Heart right ventricle (tissue), 16 donors: ENCODE measurements at regions not wholly inside any gene's neighbourhood (a gene's known extent, or its start where the extent isn't known, plus 50 kb on each side); places are given as distances from the start of the nearest gene placed in this dataset.

Experiments used
- ATAC-seq, 8 donors: fragments of 200-7000 bp; cut with Tn5 transposase; one replicate each; pipeline ENCODE4 v1.9.1; 2020; ENCODE audit warnings: mild to moderate bottlenecking in 8 of 8, moderate library complexity in 8 of 8, moderate number of reproducible peaks in 1 of 8
- DNase-seq, 2 donors: peaks; one replicate each; pipeline ENCODE4 v3.0.0-alpha.2; 2020
- H3K27ac ChIP-seq, 10 donors: fragments of 200-600 bp; sonication (generic) in 2 of 10; one replicate each; pipeline versions ENCODE4 v1.5.0 to v1.8.0; 2020 to 2022; ENCODE audit warnings: mild to moderate bottlenecking in 3 of 10
- H3K27me3 ChIP-seq, 7 donors: fragments of 200-600 bp; one replicate each; pipeline ENCODE4 v1.8.0; 2021 to 2022; ENCODE audit warnings: mild to moderate bottlenecking in 2 of 7
- H3K36me3 ChIP-seq, 9 donors: fragments of 200-600 bp; sonication (generic) in 1 of 9; one replicate each; pipeline versions ENCODE4 v1.5.0 to v1.8.0; 2020 to 2022; ENCODE audit warnings: mild to moderate bottlenecking in 2 of 9
- H3K4me1 ChIP-seq, 9 donors: fragments of 200-600 bp; sonication (generic) in 1 of 9; one replicate each; pipeline versions ENCODE4 v1.5.0 to v1.8.0; 2020 to 2022; ENCODE audit warnings: mild to moderate bottlenecking in 4 of 9
- H3K4me3 ChIP-seq, 10 donors: fragments of 200-600 bp; sonication (generic) in 2 of 10; one replicate each; pipeline versions ENCODE4 v1.5.0 to v1.8.0; 2020 to 2022; ENCODE audit warnings: mild to moderate bottlenecking in 7 of 10, moderate library complexity in 2 of 10
- H3K9me3 ChIP-seq, 11 donors: fragments of 200-600 bp in 10 of 11; sonication (generic) in 2 of 11; one replicate each; pipeline versions ENCODE4 v1.5.0 to v1.8.0; 2013 to 2022; ENCODE audit warnings: mild to moderate bottlenecking in 2 of 11, control low read depth in 1 of 11, moderate library complexity in 1 of 11
- CTCF ChIP-seq, 9 donors: fragments of 200-600 bp; sonication (generic) in 2 of 9; IDR thresholded peaks; one replicate each; pipeline versions ENCODE4 v1.5.0 to v1.8.0; 2021 to 2022; ENCODE audit warnings: antibody characterized with exemption in 9 of 9, mild to moderate bottlenecking in 5 of 9, moderate library complexity in 1 of 9
- WGBS, 2 donors: extraction: QIAGEN DNeasy Blood & Tissue Kit; methylation state at CpG; one replicate each; pipeline ENCODE4 v1.1.7; 2013; ENCODE audit warnings: inconsistent platforms in 1 of 2; 5-methylcytosine and 5-hydroxymethylcytosine counted together
- intact Hi-C, 10 donors: fragments of 100-400 bp; cut with DNase I; formaldehyde crosslinking; loops; one replicate each; pipeline versions ENCODE4 v1.11.1 to v1.14.2; 2022
- donor health status: Arrhythmogenic right ventricular cardiomyopathy.
- donor health status: ischemic (EF 13 %, LVEDD 7.1; RV severe dilation, severe dysfunction).
- donor health status: healthy with polysubstance abuse.
- donor health status: DM: no; HTN: yes; CAD: no.
- donor health status: DM: no; HTN: no; CAD: no.
- donor health status: ischemic (EF 25% LVEDD 6.9; RV normal size, moderate dysfunction).
- donor health status: ischemic (EF 25% LVEDD 5.7; RV mildly dilated, moderate dysfunction).
- donor health status: healthy.
- donor health status: DM: yes; HTN: yes; CAD: no.
- donor health status: Ischemic cardiomyopathy.
- donor health status: ischemic (EF 35%, LVEDD 5.7; RV mildly dilated, moderate dysfunction).
- donor health status: nonischemic (EF 11% LVEDD 7.7; RV severe dilation, severe dysfunction).
- donor health status: DM: yes; HTN: yes; CAD: no.
- donor health status: PGD.
- donor health status: ischemic (EF 29% LVEDD 5.4; RV normal size, mild dysfunction).
- donor health status: nonischemic (EF 23%, LVEDD 6.1; RV moderate dilation, normal function).

DNA sequence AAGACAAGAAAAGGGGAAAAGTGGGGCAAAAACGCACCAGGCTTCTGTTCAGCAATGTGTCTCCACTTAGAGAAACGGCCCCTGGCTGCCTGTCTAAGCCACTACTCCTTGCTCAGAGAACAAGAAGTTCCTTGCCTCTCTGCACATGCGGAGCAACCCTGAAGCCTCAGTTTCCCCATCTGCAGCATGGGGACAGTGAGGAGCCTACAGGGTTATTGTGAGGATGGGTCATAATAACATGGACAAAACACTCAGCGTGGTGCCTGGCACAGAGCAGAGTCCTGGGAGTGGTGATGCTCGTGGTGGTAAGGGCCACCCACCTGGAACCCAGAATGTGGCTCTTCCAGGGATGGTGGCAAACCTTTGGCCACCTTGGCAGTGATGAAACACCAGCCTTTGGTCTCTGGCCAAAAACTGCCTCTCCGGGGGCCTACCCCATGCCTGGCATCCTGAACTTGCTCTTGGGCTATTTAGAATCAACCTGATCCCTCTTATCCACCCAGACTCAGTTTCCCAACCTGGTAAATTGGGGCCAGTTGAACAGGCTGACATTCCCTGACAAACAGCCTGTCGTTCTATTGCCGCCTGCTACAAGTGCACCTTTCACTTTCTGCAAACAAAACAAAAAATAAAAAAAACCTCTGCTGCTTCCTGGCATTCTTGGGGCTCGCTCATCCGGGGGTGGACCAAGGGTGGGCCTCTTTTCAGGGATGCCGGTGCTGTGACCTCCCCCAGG lies 56.5 kb upstream of the DLK1 start:
- WGBS, 2 donors, result 52 to 59% methylated on average over 11 of the region's 11 CpGs
- H3K36me3 ChIP-seq, result no peaks in the 10 kb centered on the region
- peaks cover 0 to 95% (median 49%) of the 10 kb centered on the region in 7 donors for H3K27me3 ChIP-seq
- H3K4me1 ChIP-seq, result peaks cover 0 to 26% (median 16%) of the 10 kb centered on the region in 9 donors
- peak overlapping the region in 1 of 10 donors; percentile 27 for H3K4me3 ChIP-seq
- no peak for DNase-seq
- peaks cover 0 to 5% (median 0%) of the 10 kb centered on the region in 11 donors for H3K9me3 ChIP-seq
- no peak for TF ChIP-seq CTCF (IDR thresholded peaks at IDR 0.05)
- intact Hi-C loops, result no loop called here
- no peak overlapping the region for H3K27ac ChIP-seq
- no peak for ATAC-seq

DNA sequence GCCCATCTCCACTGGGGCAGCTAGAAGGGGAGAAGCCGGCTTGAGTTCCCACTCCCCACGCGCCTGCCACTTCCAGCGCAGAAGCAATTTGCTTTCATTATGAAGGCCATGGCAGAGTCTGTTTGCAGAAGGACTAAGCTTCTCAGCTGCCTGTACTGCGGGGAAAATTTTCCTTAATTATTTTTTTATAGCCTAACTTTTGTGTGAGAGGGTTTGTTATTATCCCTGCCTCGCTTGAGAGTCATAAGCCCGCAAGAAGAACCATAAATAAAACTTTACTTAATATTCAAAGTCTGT lies 56.0 kb upstream of the DLK1 start:
- ATAC-seq (no peak), DNase-seq (no peak)
- no peak overlapping the region for H3K27ac ChIP-seq
- H3K4me3 ChIP-seq, result peak overlapping the region in 1 of 10 donors; percentile 27
- intact Hi-C loops, result no loop called here
- TF ChIP-seq CTCF (IDR thresholded peaks at IDR 0.05), result no peak
- 59 to 72% methylated on average over 7 of the region's 7 CpGs for WGBS, 2 donors
- H3K27me3 ChIP-seq, result peaks cover 0 to 92% (median 48%) of the 10 kb centered on the region in 7 donors
- peaks cover 0 to 21% (median 12%) of the 10 kb centered on the region in 9 donors for H3K4me1 ChIP-seq
- H3K9me3 ChIP-seq, result peaks cover 0 to 5% (median 0%) of the 10 kb centered on the region in 11 donors
- H3K36me3 ChIP-seq, result no peaks in the 10 kb centered on the region

DNA sequence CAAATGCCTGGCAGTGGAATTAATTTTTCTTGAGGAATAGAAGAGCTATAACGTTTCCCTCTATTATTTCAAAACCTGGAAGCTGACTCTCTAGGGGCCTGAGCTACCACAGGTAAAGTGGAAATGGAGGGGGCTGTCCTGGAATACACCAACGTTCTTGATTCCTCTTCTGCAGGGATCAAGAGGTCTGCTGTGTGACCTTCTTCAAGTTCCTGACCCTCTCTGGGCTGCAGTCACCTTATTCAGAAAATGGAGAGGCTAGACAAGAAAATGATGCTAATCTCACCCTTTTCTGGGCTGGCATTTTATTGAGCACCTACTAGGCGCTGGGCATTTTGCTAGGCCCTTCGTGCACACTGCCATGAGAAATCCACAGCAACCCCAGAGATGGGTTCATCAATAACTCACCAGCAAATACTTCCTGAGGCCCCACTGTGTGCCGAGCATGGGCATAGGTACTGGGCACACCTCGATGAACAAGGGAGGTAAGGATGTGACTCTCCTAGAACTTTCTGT lies 55.2 kb upstream of the DLK1 start:
- WGBS, 2 donors, result 81 to 86% methylated on average over 6 of the region's 6 CpGs
- no peak for ATAC-seq
- Histone ChIP-seq H3K27ac (no peak overlapping the region), H3K4me3 (no peak overlapping the region), H3K36me3 (no peaks in the 10 kb centered on the region), H3K27me3 (peaks cover 0 to 87% (median 55%) of the 10 kb centered on the region in 7 donors), H3K4me1 (peaks cover 2 to 27% (median 15%) of the 10 kb centered on the region in 9 donors), H3K9me3 (peaks cover 0 to 5% (median 0%) of the 10 kb centered on the region in 11 donors)
- TF ChIP-seq CTCF (IDR thresholded peaks at IDR 0.05), result no peak
- no peak for DNase-seq
- intact Hi-C loops, result no loop called here

DNA sequence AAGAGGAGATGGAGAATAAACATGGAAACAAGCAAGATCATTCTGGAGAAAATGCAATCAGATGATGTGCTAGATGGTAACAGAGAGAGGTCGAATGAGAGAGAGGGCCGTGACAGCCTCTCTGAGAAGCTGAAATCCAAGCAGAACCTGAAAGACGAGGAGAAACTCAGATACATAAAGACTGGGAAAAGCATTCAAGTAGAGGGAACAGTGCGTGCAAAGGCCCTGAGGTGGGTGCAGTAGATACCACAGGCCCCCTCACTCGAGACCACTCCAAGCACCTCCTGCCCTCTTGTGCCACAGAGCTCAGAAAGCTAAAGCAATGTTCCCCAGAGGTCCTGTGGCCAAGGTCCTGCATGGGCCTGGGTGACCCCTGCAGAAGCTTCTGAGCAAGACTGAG lies 54.8 kb upstream of the DLK1 start:
- DNase-seq (no peak), ATAC-seq (no peak)
- Histone ChIP-seq H3K27me3 (peaks cover 0 to 85% (median 58%) of the 10 kb centered on the region in 7 donors), H3K27ac (no peak overlapping the region), H3K4me3 (no peak overlapping the region), H3K4me1 (peaks cover 5 to 32% (median 18%) of the 10 kb centered on the region in 9 donors), H3K36me3 (no peaks in the 10 kb centered on the region), H3K9me3 (peaks cover 0 to 5% (median 0%) of the 10 kb centered on the region in 11 donors)
- intact Hi-C loops, result no loop called here
- TF ChIP-seq CTCF (IDR thresholded peaks at IDR 0.05), result no peak
- 81 to 90% methylated on average over 5 of the region's 5 CpGs for WGBS, 2 donors
